ENCODE measurements at regions not wholly inside any gene's neighbourhood (a gene's known extent, or its start where the extent isn't known, plus 50 kb on each side); places are given as distances from the start of the nearest gene placed in this dataset.

DNA sequence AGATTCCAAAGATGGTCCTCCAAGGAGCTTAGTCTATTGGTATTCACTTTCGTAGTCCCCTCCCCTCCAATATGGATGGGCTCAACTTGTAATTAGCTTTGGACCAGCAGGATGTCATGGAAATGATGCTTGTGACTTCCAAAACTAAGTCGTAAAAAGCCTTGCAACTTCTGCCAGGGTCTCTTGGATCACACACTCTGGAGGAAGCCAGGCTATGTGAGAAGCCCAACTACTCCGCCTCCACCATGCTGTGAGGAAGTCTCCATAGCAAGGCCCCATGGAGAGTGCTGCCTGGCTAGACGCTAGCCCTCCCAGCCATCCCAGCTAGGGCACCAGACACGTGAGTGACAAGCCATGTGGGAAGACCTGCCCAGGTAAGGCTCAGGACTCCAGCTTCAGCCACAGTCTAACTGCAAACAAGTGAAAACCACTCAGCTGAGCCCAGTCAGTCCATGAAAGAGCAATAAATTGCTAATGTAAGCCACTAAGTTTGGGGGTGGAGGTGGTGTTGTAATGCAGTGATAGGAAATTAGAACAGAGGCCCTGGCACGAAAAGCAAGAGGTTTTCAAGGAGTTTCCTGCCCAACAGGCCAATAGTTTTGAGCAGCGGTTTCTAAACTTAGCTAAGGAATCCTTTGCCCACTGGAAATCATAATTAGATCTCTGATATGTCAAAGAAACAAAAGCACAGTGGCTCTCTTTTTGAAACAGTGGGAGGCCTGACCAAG, 77.5 kb upstream of the GLI2 start:
- ChIA-PET CTCF (no interaction called here), POLR2A (ENCODE audit: unreplicated experiment) (no interaction called here)

DNA sequence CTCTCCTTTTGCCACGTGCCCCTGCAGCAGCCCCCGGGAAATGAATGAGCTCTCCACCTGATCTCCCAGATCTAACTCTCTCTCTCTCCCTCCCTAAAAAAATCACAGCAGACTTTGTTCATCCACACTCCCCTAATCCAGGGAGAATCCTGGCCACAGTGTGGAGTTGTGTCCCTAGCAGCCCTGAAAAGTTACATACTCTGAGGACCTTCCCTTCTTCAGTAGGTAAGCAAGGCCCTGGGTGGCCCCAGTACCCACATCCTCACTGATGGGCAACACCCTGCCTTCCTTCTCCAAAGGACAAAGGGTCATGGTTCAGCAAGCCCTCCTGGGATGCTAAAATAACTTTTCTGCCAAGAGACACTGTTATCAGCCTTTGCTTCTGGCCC, 76.9 kb upstream of the GLI2 start:
- no peak for DNase-seq
- H3K4me2 ChIP-seq (ENCODE audit: low read length): no peak overlapping the region
- H3K79me2 ChIP-seq (ENCODE audit: low read length): no peaks in the 10 kb centered on the region
- no peak for ATAC-seq
- ChIA-PET POLR2A (ENCODE audit: unreplicated experiment) (no interaction called here), CTCF (no interaction called here)
- H2AFZ ChIP-seq (ENCODE audit: low read length): no peak overlapping the region
- no peaks in the 10 kb centered on the region for H3K9me2 ChIP-seq (replicated peaks; ENCODE audit: low read length)
- intact Hi-C loops (cut with micrococcal nuclease): no loop called here
- no peak overlapping the region for H3K9ac ChIP-seq (ENCODE audit: low read length)
- BruUV-seq (replicated peaks): no TSS peak
- no peak for TF ChIP-seq EZH2phosphoT487 (IDR thresholded peaks at IDR 0.05; ENCODE audit: borderline replicate concordance, low read length)
- TF ChIP-seq EZH2 (IDR thresholded peaks at IDR 0.05; ENCODE audit: low read length, unreplicated experiment): no peak
- TF ChIP-seq, protein P1, sequence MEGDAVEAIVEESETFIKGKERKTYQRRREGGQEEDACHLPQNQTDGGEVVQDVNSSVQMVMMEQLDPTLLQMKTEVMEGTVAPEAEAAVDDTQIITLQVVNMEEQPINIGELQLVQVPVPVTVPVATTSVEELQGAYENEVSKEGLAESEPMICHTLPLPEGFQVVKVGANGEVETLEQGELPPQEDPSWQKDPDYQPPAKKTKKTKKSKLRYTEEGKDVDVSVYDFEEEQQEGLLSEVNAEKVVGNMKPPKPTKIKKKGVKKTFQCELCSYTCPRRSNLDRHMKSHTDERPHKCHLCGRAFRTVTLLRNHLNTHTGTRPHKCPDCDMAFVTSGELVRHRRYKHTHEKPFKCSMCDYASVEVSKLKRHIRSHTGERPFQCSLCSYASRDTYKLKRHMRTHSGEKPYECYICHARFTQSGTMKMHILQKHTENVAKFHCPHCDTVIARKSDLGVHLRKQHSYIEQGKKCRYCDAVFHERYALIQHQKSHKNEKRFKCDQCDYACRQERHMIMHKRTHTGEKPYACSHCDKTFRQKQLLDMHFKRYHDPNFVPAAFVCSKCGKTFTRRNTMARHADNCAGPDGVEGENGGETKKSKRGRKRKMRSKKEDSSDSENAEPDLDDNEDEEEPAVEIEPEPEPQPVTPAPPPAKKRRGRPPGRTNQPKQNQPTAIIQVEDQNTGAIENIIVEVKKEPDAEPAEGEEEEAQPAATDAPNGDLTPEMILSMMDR (conservative IDR thresholded peaks at IDR 0.05; ENCODE audit: low read depth, low read length): no peak
- no peaks in the 10 kb centered on the region for H3K9me3 ChIP-seq (ENCODE audit: low read length)
- no peak overlapping the region for H3K27ac ChIP-seq (ENCODE audit: low read length)
- no peaks in the 10 kb centered on the region for H3F3A ChIP-seq (ENCODE audit: low read length, unreplicated experiment)
- H3K36me3 ChIP-seq (ENCODE audit: low read depth, low read length): no peaks in the 10 kb centered on the region
- H4K20me1 ChIP-seq (ENCODE audit: low read length): no peaks in the 10 kb centered on the region
- H3K4me3 ChIP-seq (ENCODE audit: low read length): no peak overlapping the region
- no peaks in the 10 kb centered on the region for H3K4me1 ChIP-seq (ENCODE audit: insufficient read depth, low read length)
- H3K27me3 ChIP-seq (ENCODE audit: low read length): no peaks in the 10 kb centered on the region

More for the DNA sequence above, 77.5 kb upstream of the GLI2 start:
- Histone ChIP-seq H3K4me3 (ENCODE audit: low read length) (no peak overlapping the region), H3K4me2 (ENCODE audit: low read length) (no peak overlapping the region), H3K9me3 (ENCODE audit: low read length) (no peaks in the 10 kb centered on the region), H3F3A (ENCODE audit: low read length, unreplicated experiment) (no peaks in the 10 kb centered on the region), H3K27ac (ENCODE audit: low read length) (no peak overlapping the region), H3K79me2 (ENCODE audit: low read length) (no peaks in the 10 kb centered on the region), H3K4me1 (ENCODE audit: insufficient read depth, low read length) (no peaks in the 10 kb centered on the region), H3K9me2 (replicated peaks; ENCODE audit: low read length) (no peaks in the 10 kb centered on the region), H3K9ac (ENCODE audit: low read length) (no peak overlapping the region), H3K36me3 (ENCODE audit: low read depth, low read length) (no peaks in the 10 kb centered on the region), H4K20me1 (ENCODE audit: low read length) (no peaks in the 10 kb centered on the region), H3K27me3 (ENCODE audit: low read length) (no peaks in the 10 kb centered on the region), H2AFZ (ENCODE audit: low read length) (no peak overlapping the region)
- TF ChIP-seq EZH2 (IDR thresholded peaks at IDR 0.05; ENCODE audit: low read length, unreplicated experiment): no peak
- no peak for TF ChIP-seq EZH2phosphoT487 (IDR thresholded peaks at IDR 0.05; ENCODE audit: borderline replicate concordance, low read length)
- TF ChIP-seq, protein P1 (conservative IDR thresholded peaks at IDR 0.05; ENCODE audit: low read depth, low read length): no peak
- ATAC-seq: no peak
- intact Hi-C loops (cut with micrococcal nuclease): no loop called here
- no TSS peak for BruUV-seq (replicated peaks)
- DNase-seq: no peak

DNA sequence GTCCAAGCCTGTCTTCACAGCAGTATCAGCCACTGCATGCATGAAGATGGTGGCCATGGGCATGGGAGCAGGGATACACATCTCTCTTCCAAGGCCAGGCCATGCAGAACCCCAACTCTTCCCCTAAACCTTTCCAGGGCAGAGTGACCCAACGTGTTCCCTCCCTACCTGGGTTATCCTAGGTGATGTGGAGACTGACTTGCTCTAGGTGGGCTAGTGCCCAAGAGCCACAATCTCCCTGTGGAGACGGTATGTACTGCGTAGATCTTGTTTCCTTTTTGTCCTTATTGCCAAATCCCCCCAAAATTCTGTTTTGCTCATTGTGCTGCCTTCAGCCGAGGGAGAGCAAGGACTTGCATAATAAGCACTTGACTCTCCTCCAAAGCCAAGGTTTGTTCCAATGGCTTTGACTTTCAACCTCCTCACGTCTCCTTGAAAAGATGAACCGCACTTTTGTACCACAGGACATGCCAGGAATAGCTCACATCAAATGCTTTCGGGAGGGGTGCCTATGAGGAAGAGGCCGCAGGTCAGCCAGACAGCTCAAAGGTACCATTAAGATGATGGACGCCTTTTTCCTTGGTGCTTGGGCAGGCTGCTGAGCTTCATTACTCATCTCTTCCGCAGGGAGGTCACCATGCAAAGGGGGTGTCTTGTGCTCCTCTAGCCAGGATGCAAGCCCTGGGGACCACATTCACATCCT, 76.2 kb upstream of the GLI2 start:
- DNase-seq: no peak
- Histone ChIP-seq H3K79me2 (ENCODE audit: low read length) (no peaks in the 10 kb centered on the region), H3K4me1 (ENCODE audit: insufficient read depth, low read length) (no peaks in the 10 kb centered on the region), H3K9me3 (ENCODE audit: low read length) (no peaks in the 10 kb centered on the region), H4K20me1 (ENCODE audit: low read length) (no peaks in the 10 kb centered on the region), H3K9ac (ENCODE audit: low read length) (no peak overlapping the region), H3F3A (ENCODE audit: low read length, unreplicated experiment) (no peaks in the 10 kb centered on the region), H3K9me2 (replicated peaks; ENCODE audit: low read length) (no peaks in the 10 kb centered on the region), H3K27ac (ENCODE audit: low read length) (no peak overlapping the region), H2AFZ (ENCODE audit: low read length) (no peak overlapping the region), H3K4me3 (ENCODE audit: low read length) (no peak overlapping the region), H3K4me2 (ENCODE audit: low read length) (no peak overlapping the region), H3K27me3 (ENCODE audit: low read length) (no peaks in the 10 kb centered on the region), H3K36me3 (ENCODE audit: low read depth, low read length) (no peaks in the 10 kb centered on the region)
- ATAC-seq: no peak
- ChIA-PET POLR2A (ENCODE audit: unreplicated experiment) (no interaction called here), CTCF (no interaction called here)
- TF ChIP-seq EZH2 (IDR thresholded peaks at IDR 0.05; ENCODE audit: low read length, unreplicated experiment): no peak
- TF ChIP-seq EZH2phosphoT487 (IDR thresholded peaks at IDR 0.05; ENCODE audit: borderline replicate concordance, low read length): no peak
- TF ChIP-seq, protein P1 (conservative IDR thresholded peaks at IDR 0.05; ENCODE audit: low read depth, low read length): no peak
- BruUV-seq (replicated peaks): no TSS peak
- intact Hi-C loops (cut with micrococcal nuclease): no loop called here

All from PC-3 (cell line).